Esophagus squamous epithelium (tissue), 5 donors: ENCODE measurements at regions not wholly inside any gene's neighbourhood (a gene's known extent, or its start where the extent isn't known, plus 50 kb on each side); places are given as distances from the start of the nearest gene placed in this dataset.
"Not testable (repeated sequence)": the region's sequence is repeated elsewhere in the genome, so short reads cannot be mapped to it uniquely, and the experiment has no call there.

Source experiments
- DNase-seq: peaks from one replicate; lab custom pipeline; 2025; lab: John Stamatoyannopoulos, UW
- H3K27ac ChIP-seq, 4 donors: fragments of 200-600 bp; sonication (generic); one replicate each; pipeline ENCODE4 v1.5.1; 2016 to 2019; ENCODE audit warnings: mild to moderate bottlenecking in 1 of 4
- H3K27me3 ChIP-seq, 4 donors: fragments of 200-600 bp; sonication (generic); 1 replicate in 3 of 4; 2 replicates in 1 of 4; pipeline versions ENCODE4 v1.5.1 to v1.6.0; 2017 to 2021; ENCODE audit warnings: antibody characterized with exemption in 1 of 4
- H3K36me3 ChIP-seq, 3 donors: fragments of 200-600 bp; sonication (generic); one replicate each; pipeline ENCODE4 v1.5.1; 2016 to 2019
- H3K4me1 ChIP-seq, 3 donors: fragments of 200-600 bp; sonication (generic); one replicate each; pipeline ENCODE4 v1.5.1; 2017 to 2019
- H3K4me3 ChIP-seq, 4 donors: fragments of 200-600 bp; sonication (generic); 1 replicate in 3 of 4; 2 replicates in 1 of 4; pipeline ENCODE4 v1.5.1; 2016 to 2019; ENCODE audit warnings: mild to moderate bottlenecking in 2 of 4, moderate library complexity in 1 of 4
- H3K9me3 ChIP-seq, 3 donors: fragments of 200-600 bp; sonication (generic); one replicate each; pipeline ENCODE4 v1.5.1; 2016 to 2019
- CTCF ChIP-seq, 6 experiments: fragments of 450-650 bp in 4 of 6; fragments of 200-600 bp in 2 of 6; sonication (generic) in 2 of 6; IDR thresholded peaks; one replicate each; pipeline ENCODE4 v1.5.1; 2016 to 2019; ENCODE audit warnings: antibody characterized with exemption in 6 of 6, mild to moderate bottlenecking in 4 of 6, moderate library complexity in 4 of 6
- POLR2A ChIP-seq, 4 donors: fragments of 450-650 bp; IDR thresholded peaks; one replicate each; pipeline ENCODE4 v1.6.1; 2017; ENCODE audit warnings: antibody characterized with exemption in 4 of 4, mild to moderate bottlenecking in 4 of 4, moderate library complexity in 3 of 4
- WGBS, 2 donors: methylation state at CpG; one replicate each; pipeline ENCODE4 v1.1.5; 2018; 5-methylcytosine and 5-hydroxymethylcytosine counted together
- intact Hi-C: fragments of 100-400 bp; cut with DNase I; formaldehyde crosslinking; loops from one replicate; pipeline ENCODE4 v1.15.0; 2022
- donor health status: DM: yes; HTN: yes; CAD: no.

DNA sequence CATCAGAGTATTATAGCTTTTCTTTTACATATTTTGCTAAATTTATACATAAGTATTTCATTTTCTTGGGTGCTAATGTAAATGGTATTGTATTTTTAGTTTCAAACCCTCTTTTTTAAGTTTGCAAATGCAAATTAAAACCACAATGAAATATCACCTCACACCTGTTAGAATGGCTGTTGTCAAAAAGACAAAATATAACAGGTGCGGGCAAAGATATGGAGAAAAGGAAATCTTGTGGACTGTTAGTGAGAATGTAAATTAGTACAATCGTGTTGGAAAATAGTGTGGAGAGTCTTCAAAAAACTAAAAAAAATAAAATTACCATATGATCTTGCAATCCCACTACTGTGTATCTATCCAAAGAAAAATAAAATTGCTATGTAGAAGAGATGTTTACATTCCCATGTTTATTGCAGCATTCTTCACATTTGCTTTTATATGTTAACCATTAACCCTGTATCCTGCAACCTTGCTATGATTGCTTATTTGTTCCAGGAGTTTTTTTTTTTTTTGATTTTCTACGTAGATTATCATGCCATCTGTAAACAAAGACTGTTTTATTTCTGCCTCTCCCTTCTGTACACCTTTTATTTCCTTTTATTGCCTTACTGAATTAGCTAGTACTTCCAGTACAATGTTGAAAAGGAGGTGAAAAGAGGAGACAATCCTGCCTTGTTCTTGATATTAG lies 405.4 kb upstream of the MIS18BP1 start:
- Histone ChIP-seq H3K36me3 (no peaks in the 10 kb centered on the region), H3K27me3 (no peaks in the 10 kb centered on the region), H3K4me1 (no peaks in the 10 kb centered on the region), H3K27ac (no peak overlapping the region), H3K9me3 (no peaks in the 10 kb centered on the region), H3K4me3 (no peak overlapping the region)
- TF ChIP-seq CTCF (IDR thresholded peaks at IDR 0.05), result no peak
- no peak for TF ChIP-seq POLR2A (IDR thresholded peaks at IDR 0.05)
- intact Hi-C loops, result no loop called here
- no peak for DNase-seq
- 73 to 75% methylated on average over 3 of the region's 3 CpGs for WGBS, 2 donors

- 70 to 78% methylated on average over 2 of the region's 2 CpGs for WGBS, 2 donors
- TF ChIP-seq POLR2A (IDR thresholded peaks at IDR 0.05) (no peak), CTCF (IDR thresholded peaks at IDR 0.05) (no peak)
- no peak for DNase-seq
Measured at GRCh38 chr14:45651890-45652289, 398.9 kb upstream of the MIS18BP1 start.

GRCh38 chr14:45650754-45651153 lies 397.8 kb upstream of the MIS18BP1 start:
- Histone ChIP-seq H3K4me3 (no peak overlapping the region), H3K4me1 (no peaks in the 10 kb centered on the region), H3K9me3 (no peaks in the 10 kb centered on the region), H3K27me3 (no peaks in the 10 kb centered on the region), H3K27ac (no peak overlapping the region), H3K36me3 (no peaks in the 10 kb centered on the region)
- intact Hi-C loops, result no loop called here
- WGBS, 2 donors, result 66 to 76% methylated on average over 3 of the region's 3 CpGs
- no peak for DNase-seq
- TF ChIP-seq POLR2A (IDR thresholded peaks at IDR 0.05), result no peak
- no peak for TF ChIP-seq CTCF (IDR thresholded peaks at IDR 0.05)

More at GRCh38 chr14:45651890-45652289, 398.9 kb upstream of the MIS18BP1 start:
- H3K27me3 ChIP-seq, result no peaks in the 10 kb centered on the region
- no peak overlapping the region for H3K27ac ChIP-seq
- intact Hi-C loops, result no loop called here
- no peaks in the 10 kb centered on the region for H3K9me3 ChIP-seq
- no peaks in the 10 kb centered on the region for H3K4me1 ChIP-seq
- H3K36me3 ChIP-seq, result no peaks in the 10 kb centered on the region
- no peak overlapping the region for H3K4me3 ChIP-seq

- no peak for DNase-seq
- Histone ChIP-seq H3K4me1 (no peaks in the 10 kb centered on the region), H3K36me3 (no peaks in the 10 kb centered on the region), H3K27me3 (no peaks in the 10 kb centered on the region), H3K4me3 (no peak overlapping the region), H3K27ac (no peak overlapping the region), H3K9me3 (no peaks in the 10 kb centered on the region)
- TF ChIP-seq CTCF (IDR thresholded peaks at IDR 0.05) (no peak), POLR2A (IDR thresholded peaks at IDR 0.05) (no peak)
- intact Hi-C loops, result no loop called here
- WGBS, 2 donors, result 76 to 91% methylated on average over 4 of the region's 4 CpGs
Measured at GRCh38 chr14:45649051-45649450, 396.0 kb upstream of the MIS18BP1 start.

DNA sequence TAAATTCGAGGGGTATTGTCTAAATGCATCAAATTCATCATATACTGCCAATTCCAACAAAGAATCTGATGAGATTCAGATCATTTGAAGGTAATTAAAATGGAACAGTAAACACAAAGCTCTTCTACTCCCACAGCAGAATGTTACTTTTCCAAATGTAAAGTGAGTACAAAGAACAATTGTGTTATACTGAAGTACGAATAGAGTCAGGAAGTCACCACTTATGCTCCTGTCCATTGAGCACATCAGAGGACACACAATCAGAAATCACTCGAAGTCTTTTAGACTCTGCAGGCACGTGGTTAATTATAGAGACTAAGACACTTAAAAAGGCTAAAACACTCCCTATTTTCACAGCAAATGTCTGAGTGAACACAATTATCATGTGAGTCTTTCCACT lies 388.5 kb upstream of the MIS18BP1 start:
- H3K4me3 ChIP-seq, result no peak overlapping the region
- H3K9me3 ChIP-seq, result no peaks in the 10 kb centered on the region
- DNase-seq, result no peak
- no peaks in the 10 kb centered on the region for H3K27me3 ChIP-seq
- no peak overlapping the region for H3K27ac ChIP-seq
- no peaks in the 10 kb centered on the region for H3K4me1 ChIP-seq
- WGBS, 2 donors, result 44 to 49% methylated on average over 4 of the region's 4 CpGs
- no peaks in the 10 kb centered on the region for H3K36me3 ChIP-seq
- intact Hi-C loops, result no loop called here
- TF ChIP-seq CTCF (IDR thresholded peaks at IDR 0.05), result no peak
- TF ChIP-seq POLR2A (IDR thresholded peaks at IDR 0.05), result no peak

- intact Hi-C loops, DNase-seq, H3K36me3 ChIP-seq, H3K9me3 ChIP-seq, H3K4me1 ChIP-seq, H3K4me3 ChIP-seq, H3K27me3 ChIP-seq, H3K27ac ChIP-seq: not testable (repeated sequence)
- WGBS, 2 donors, result no CpG with 5 or more reads among the region's 46 CpGs
Measured at GRCh38 chr14:45634651-45635441, 381.8 kb upstream of the MIS18BP1 start.
